ENCODE measurements at regions not wholly inside any gene's neighbourhood (a gene's known extent, or its start where the extent isn't known, plus 50 kb on each side); places are given as distances from the start of the nearest gene placed in this dataset.
"Not testable (repeated sequence)": the region's sequence is repeated elsewhere in the genome, so short reads cannot be mapped to it uniquely, and the experiment has no call there.

DNA sequence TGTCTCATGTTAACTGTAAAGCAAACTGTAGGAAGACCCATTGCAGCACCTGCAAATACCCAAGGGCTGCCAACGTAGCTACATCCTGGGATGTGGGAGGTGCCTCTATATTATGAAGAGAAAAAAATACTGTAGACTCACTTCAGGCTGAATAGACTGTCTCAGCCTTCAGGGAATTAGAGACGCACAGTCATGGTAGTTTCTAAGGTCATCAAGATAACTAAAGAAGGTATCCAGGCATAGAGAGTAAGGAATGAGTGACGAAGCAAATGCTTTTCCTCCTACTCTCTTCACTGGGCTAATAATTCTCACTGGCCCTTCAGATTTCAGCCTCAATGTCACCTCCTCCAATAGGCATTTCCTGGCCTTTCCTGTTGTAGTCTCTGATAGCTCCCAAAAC is 121.6 kb upstream of the ECI2 start:
- 65 to 89% (median 72%) methylated on average over 3 of the region's 3 CpGs for WGBS, 5 donors
- Histone ChIP-seq H3K27me3 (replicated peaks in 1 of 7) (no peaks in the 10 kb centered on the region), H3K4me3 (no peak overlapping the region), H3K9me3 (no peaks in the 10 kb centered on the region), H3K4me1 (no peaks in the 10 kb centered on the region), H3K36me3 (no peaks in the 10 kb centered on the region), H3K27ac (no peak overlapping the region)
- DNase-seq: no peak
- intact Hi-C loops (cut with DNase I; ENCODE audit: low total_unique reads): no loop called here
- TF ChIP-seq, protein P1, sequence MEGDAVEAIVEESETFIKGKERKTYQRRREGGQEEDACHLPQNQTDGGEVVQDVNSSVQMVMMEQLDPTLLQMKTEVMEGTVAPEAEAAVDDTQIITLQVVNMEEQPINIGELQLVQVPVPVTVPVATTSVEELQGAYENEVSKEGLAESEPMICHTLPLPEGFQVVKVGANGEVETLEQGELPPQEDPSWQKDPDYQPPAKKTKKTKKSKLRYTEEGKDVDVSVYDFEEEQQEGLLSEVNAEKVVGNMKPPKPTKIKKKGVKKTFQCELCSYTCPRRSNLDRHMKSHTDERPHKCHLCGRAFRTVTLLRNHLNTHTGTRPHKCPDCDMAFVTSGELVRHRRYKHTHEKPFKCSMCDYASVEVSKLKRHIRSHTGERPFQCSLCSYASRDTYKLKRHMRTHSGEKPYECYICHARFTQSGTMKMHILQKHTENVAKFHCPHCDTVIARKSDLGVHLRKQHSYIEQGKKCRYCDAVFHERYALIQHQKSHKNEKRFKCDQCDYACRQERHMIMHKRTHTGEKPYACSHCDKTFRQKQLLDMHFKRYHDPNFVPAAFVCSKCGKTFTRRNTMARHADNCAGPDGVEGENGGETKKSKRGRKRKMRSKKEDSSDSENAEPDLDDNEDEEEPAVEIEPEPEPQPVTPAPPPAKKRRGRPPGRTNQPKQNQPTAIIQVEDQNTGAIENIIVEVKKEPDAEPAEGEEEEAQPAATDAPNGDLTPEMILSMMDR (IDR thresholded peaks at IDR 0.05 in 8 of 11, conservative IDR thresholded peaks at IDR 0.05 in 3 of 11): no peak
- TF ChIP-seq POLR2AphosphoS5 (IDR thresholded peaks at IDR 0.05) (no peak), POLR2A (IDR thresholded peaks at IDR 0.05) (no peak)

- no peak overlapping the region for H3K27ac ChIP-seq
- intact Hi-C loops (cut with DNase I; ENCODE audit: low total_unique reads): no loop called here
- H3K36me3 ChIP-seq: no peaks in the 10 kb centered on the region
- H3K9me3 ChIP-seq: no peaks in the 10 kb centered on the region
- TF ChIP-seq, protein P1 (IDR thresholded peaks at IDR 0.05 in 8 of 11, conservative IDR thresholded peaks at IDR 0.05 in 3 of 11): peak in 4 of 11 experiments; percentile 6 to 33 (median 19)
- TF ChIP-seq POLR2A (IDR thresholded peaks at IDR 0.05): no peak
- no peak for TF ChIP-seq POLR2AphosphoS5 (IDR thresholded peaks at IDR 0.05)
- H3K4me1 ChIP-seq: no peaks in the 10 kb centered on the region
- no peaks in the 10 kb centered on the region for H3K27me3 ChIP-seq (replicated peaks in 1 of 7)
- 48 to 63% (median 60%) methylated on average over 5 of the region's 5 CpGs for WGBS, 5 donors
- H3K4me3 ChIP-seq: no peak overlapping the region
- DNase-seq: no peak
Measured at GRCh38 chr6:4253604-4254231, 118.3 kb upstream of the ECI2 start.

DNA sequence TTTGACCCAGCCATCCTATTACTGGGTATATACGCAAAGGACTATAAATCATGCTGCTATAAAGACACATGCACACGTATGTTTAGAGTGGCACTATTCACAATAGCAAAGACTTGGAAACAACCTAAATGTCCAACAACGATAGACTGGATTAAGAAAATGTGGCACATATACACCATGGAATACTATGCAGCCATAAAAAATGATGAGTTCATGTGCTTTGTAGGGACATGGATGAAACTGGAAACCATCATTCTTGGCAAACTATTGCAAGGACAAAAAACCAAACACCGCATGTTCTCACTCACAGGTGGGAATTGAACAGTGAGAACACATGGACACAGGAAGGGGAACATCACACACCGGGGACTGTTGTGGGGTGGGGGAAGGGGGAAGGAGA is 117.1 kb upstream of the ECI2 start:
- H3K4me3 ChIP-seq; DNase-seq; H3K27me3 ChIP-seq (replicated peaks in 1 of 7); H3K36me3 ChIP-seq; H3K27ac ChIP-seq; intact Hi-C loops (cut with DNase I; ENCODE audit: low total_unique reads); H3K4me1 ChIP-seq; H3K9me3 ChIP-seq: not testable (repeated sequence)
- WGBS, 5 donors: 90 to 98% (median 96%) methylated on average over 5 of the region's 5 CpGs

GRCh38 chr6:4250645-4251044 is 115.3 kb upstream of the ECI2 start:
- H3K27ac ChIP-seq: no peak overlapping the region
- intact Hi-C loops (cut with DNase I; ENCODE audit: low total_unique reads): no loop called here
- no peaks in the 10 kb centered on the region for H3K27me3 ChIP-seq (replicated peaks in 1 of 7)
- no peak overlapping the region for H3K4me3 ChIP-seq
- TF ChIP-seq, protein P1 (IDR thresholded peaks at IDR 0.05 in 8 of 11, conservative IDR thresholded peaks at IDR 0.05 in 3 of 11): no peak
- TF ChIP-seq POLR2A (IDR thresholded peaks at IDR 0.05) (no peak), POLR2AphosphoS5 (IDR thresholded peaks at IDR 0.05) (no peak)
- H3K4me1 ChIP-seq: no peaks in the 10 kb centered on the region
- H3K36me3 ChIP-seq: no peaks in the 10 kb centered on the region
- H3K9me3 ChIP-seq: peaks cover 0 to 4% (median 0%) of the 10 kb centered on the region in 8 donors
- DNase-seq: no peak
- WGBS, 5 donors: 89 to 97% (median 95%) methylated on average over 1 of the region's 1 CpG

- H3K27me3 ChIP-seq (replicated peaks in 1 of 7); H3K4me3 ChIP-seq; DNase-seq; H3K36me3 ChIP-seq; H3K27ac ChIP-seq; intact Hi-C loops (cut with DNase I; ENCODE audit: low total_unique reads); H3K4me1 ChIP-seq: not testable (repeated sequence)
- 68 to 96% (median 80%) methylated on average over 1 of the region's 1 CpG for WGBS, 5 donors
- H3K9me3 ChIP-seq: peaks cover 4 to 26% (median 17%) of the 10 kb centered on the region in 8 donors
Measured at GRCh38 chr6:4243832-4244231, 108.5 kb upstream of the ECI2 start.

All from spleen (tissue), 11 donors.